ENCODE measurements at regions not wholly inside any gene's neighbourhood (a gene's known extent, or its start where the extent isn't known, plus 50 kb on each side); places are given as distances from the start of the nearest gene placed in this dataset.

DNA sequence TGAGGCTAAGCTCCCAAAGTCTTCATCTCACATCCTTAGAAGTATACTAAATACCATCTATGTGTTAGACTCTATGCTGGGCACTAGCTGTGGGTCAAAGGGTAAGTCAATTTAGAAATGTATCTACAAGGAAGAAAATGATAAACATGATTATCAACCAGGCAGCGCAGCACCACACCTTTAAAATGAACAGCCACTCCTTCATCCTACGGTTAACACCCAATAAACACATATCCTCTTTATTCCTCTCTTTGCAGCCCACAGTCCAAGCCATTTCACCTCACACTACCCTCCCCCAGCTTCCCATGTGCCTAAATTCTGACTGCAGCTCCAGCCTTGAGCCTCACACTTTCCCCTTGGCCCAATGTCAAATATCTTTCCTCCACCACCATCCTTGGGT is 362.6 kb downstream of the FGFR2 start:
- no peaks in the 10 kb centered on the region for H3K27me3 ChIP-seq (replicated peaks)
- H3K36me3 ChIP-seq, result no peaks in the 10 kb centered on the region
- H3K9me3 ChIP-seq (replicated peaks), result 0 out of 2 replicates have a peak, but pooled peaks cover 6% of the 10 kb centered on the region
- no peak overlapping the region for H3K4me3 ChIP-seq
- H3K4me1 ChIP-seq (replicated peaks), result no peaks in the 10 kb centered on the region
- no peak for DNase-seq (ENCODE audit: low read depth in 1 of 2, low spot score in 2 of 2)
- no peak overlapping the region for H3K27ac ChIP-seq

DNA sequence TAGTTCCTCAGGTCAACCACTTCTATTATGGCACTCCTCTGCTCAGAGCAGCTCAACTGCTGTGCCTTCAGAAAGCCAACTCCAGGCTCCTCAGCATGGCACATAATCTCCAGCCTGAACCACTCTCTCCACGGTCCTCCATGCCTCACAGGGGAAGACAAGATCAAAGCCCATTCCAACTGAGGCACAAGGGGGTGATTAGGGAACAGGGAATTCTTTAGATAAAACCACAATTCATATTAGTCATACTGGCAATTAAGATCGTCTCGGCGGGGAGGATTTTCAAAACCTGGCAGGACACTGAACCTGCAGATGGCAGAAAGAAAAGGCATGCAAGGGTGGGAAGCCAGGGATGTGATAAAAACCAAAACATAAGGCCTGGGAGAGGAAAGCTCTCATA is 361.6 kb downstream of the FGFR2 start:
- H3K27ac ChIP-seq, result no peak overlapping the region
- no peaks in the 10 kb centered on the region for H3K36me3 ChIP-seq
- no peaks in the 10 kb centered on the region for H3K4me1 ChIP-seq (replicated peaks)
- no peaks in the 10 kb centered on the region for H3K27me3 ChIP-seq (replicated peaks)
- no peak overlapping the region for H3K4me3 ChIP-seq
- 0 out of 2 replicates have a peak, but pooled peaks cover 8% of the 10 kb centered on the region for H3K9me3 ChIP-seq (replicated peaks)
- no peak for DNase-seq (ENCODE audit: low read depth in 1 of 2, low spot score in 2 of 2)

- Histone ChIP-seq H3K27ac (no peak overlapping the region), H3K4me3 (no peak overlapping the region), H3K9me3 (replicated peaks) (0 out of 2 replicates have a peak, but pooled peaks cover 8% of the 10 kb centered on the region), H3K4me1 (replicated peaks) (no peaks in the 10 kb centered on the region), H3K36me3 (no peaks in the 10 kb centered on the region), H3K27me3 (replicated peaks) (no peaks in the 10 kb centered on the region)
- DNase-seq (ENCODE audit: low read depth in 1 of 2, low spot score in 2 of 2), result no peak
Observed at GRCh38 chr10:121237718-121238117, 360.5 kb downstream of the FGFR2 start.

DNA sequence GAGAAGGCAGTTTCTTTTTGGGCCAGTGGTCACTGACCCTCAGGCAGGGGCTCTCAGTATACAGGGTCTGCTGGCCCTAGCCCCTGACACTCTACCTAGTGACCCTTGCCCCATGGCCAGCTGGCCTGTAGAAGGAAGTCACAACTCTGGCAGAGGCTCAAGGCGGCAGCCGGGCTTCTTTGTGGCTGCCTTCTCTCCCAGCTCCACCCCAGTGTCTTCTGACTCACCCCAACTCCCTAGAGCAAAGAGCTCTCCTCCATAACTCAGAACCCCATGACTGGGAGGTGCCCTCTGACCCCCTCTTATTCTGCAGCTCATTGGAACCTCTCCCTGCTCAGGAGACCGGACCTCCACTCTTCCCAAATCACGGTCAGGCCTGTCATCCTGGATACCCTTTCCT is 358.2 kb downstream of the FGFR2 start:
- H3K4me1 ChIP-seq (replicated peaks), result peaks cover 2% of the 10 kb centered on the region; the same call in 1 of the 2 replicates
- H3K36me3 ChIP-seq, result no peaks in the 10 kb centered on the region
- H3K27ac ChIP-seq, result no peak overlapping the region
- DNase-seq (ENCODE audit: low read depth in 1 of 2, low spot score in 2 of 2), result no peak
- H3K4me3 ChIP-seq, result no peak overlapping the region
- H3K9me3 ChIP-seq (replicated peaks), result 0 out of 2 replicates have a peak, but pooled peaks cover 13% of the 10 kb centered on the region
- no peaks in the 10 kb centered on the region for H3K27me3 ChIP-seq (replicated peaks)

DNA sequence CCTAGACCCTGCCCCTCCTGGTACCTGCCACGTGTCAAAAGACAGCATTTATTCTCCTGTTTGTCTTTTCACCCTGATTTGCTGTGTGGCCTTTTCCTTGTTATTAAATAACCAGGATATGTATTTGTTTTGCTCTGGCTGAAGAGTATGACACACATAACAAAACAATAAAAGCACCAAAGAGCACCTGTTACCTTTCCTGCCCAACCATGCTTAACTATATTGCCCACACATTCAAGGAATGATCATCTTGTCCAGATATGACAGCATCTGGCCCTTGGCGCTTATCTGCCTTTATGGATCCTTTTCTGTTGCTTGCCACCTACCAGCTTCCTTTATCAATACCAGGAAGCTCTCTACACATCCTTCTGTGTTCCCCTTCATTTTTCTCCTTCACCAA is 357.7 kb downstream of the FGFR2 start:
- DNase-seq (ENCODE audit: low read depth in 1 of 2, low spot score in 2 of 2), result no peak
- 0 out of 2 replicates have a peak, but pooled peaks cover 13% of the 10 kb centered on the region for H3K9me3 ChIP-seq (replicated peaks)
- no peaks in the 10 kb centered on the region for H3K36me3 ChIP-seq
- no peaks in the 10 kb centered on the region for H3K27me3 ChIP-seq (replicated peaks)
- peaks cover 8% of the 10 kb centered on the region; the same call in 1 of the 2 replicates for H3K4me1 ChIP-seq (replicated peaks)
- no peak overlapping the region for H3K4me3 ChIP-seq
- no peak overlapping the region for H3K27ac ChIP-seq

DNA sequence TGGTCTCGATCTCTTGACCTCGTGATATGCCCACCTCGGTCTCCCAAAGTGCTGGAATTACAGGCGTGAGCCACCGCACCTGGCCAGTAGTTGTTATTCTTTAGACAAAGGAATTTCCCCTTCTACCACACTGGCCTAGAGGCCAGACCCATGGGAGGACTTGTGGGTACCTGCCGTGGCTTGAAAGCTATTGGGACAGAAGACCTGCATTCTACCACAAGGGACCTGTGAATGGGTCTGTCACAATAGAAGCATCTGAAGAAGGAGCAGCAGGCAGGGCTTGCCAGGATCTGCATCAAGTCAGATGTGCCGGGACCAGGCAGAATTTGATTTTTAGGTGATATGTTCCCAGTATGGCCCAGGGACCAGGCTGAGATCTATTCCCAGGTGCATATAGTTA is 356.9 kb downstream of the FGFR2 start:
- DNase-seq (ENCODE audit: low read depth in 1 of 2, low spot score in 2 of 2), result no peak
- Histone ChIP-seq H3K9me3 (replicated peaks) (peaks cover 10% of the 10 kb centered on the region; the same call in 1 of the 2 replicates), H3K4me3 (no peak overlapping the region), H3K27ac (no peak overlapping the region), H3K36me3 (no peaks in the 10 kb centered on the region), H3K4me1 (replicated peaks) (peaks cover 8% of the 10 kb centered on the region; the same call in 1 of the 2 replicates), H3K27me3 (replicated peaks) (no peaks in the 10 kb centered on the region)

DNA sequence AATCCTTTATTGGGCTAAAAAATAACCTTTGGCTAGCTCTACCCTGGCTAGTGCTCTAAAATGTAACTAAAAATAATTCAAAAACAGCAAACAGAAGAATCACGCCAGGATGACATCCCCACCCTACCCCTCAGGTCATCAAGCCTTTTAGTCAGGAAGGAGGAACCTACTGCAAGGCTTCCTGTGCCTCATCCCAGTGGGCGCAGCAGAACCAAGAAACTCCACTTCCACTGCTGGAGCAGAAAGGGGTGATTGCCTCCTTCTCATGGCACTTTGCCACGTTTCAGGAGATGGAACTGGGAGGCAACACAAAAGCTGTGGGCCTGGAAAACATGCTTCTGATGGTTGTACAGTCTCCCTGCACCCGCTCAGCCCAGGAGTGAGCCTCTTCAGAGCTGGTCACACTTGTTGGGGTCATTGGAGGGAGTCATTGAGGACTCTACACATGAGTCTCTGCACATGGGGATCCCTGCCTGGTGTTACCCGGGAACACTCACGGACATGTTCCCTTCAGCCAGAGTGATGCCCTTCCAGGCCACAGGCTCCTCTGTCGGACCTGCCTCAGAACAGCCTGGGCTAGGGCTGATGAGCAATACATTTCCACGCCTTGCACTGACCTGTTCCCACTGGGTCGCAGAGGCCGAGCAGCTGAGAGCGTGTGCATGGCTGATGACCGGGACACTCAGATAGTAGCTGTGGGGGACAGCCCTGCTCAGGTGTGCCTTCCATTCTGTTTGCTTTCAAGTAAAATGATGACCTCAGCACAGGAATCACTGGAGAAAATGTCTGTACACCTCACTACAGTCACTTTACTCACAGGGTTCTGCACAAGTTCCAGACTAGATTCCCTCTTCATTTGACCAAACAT is 355.3 kb downstream of the FGFR2 start:
- no peak overlapping the region for H3K4me3 ChIP-seq
- DNase-seq (ENCODE audit: low read depth in 1 of 2, low spot score in 2 of 2), result no peak
- H3K4me1 ChIP-seq (replicated peaks), result peaks cover 8% of the 10 kb centered on the region; the same call in 1 of the 2 replicates
- peaks cover 7% of the 10 kb centered on the region; the same call in 1 of the 2 replicates for H3K9me3 ChIP-seq (replicated peaks)
- H3K27me3 ChIP-seq (replicated peaks), result no peaks in the 10 kb centered on the region
- H3K36me3 ChIP-seq, result no peaks in the 10 kb centered on the region
- H3K27ac ChIP-seq, result no peak overlapping the region

GRCh38 chr10:121243609-121244241 is 354.5 kb downstream of the FGFR2 start:
- Histone ChIP-seq H3K27ac (no peak overlapping the region), H3K27me3 (replicated peaks) (no peaks in the 10 kb centered on the region), H3K4me1 (replicated peaks) (peaks cover 8% of the 10 kb centered on the region; the same call in 1 of the 2 replicates), H3K9me3 (replicated peaks) (peaks cover 7% of the 10 kb centered on the region; the same call in 1 of the 2 replicates), H3K4me3 (no peak overlapping the region), H3K36me3 (no peaks in the 10 kb centered on the region)
- no peak for DNase-seq (ENCODE audit: low read depth in 1 of 2, low spot score in 2 of 2)

GRCh38 chr10:121244818-121245217 is 353.4 kb downstream of the FGFR2 start:
- DNase-seq (ENCODE audit: low read depth in 1 of 2, low spot score in 2 of 2), result peak; percentile 49
- H3K9me3 ChIP-seq (replicated peaks), result peaks cover 7% of the 10 kb centered on the region; the same call in 1 of the 2 replicates
- no peaks in the 10 kb centered on the region for H3K36me3 ChIP-seq
- peak overlapping the region; percentile 50; the same call in 1 of the 2 replicates for H3K27ac ChIP-seq
- H3K4me1 ChIP-seq (replicated peaks), result peaks cover 8% of the 10 kb centered on the region; the same call in 1 of the 2 replicates
- no peaks in the 10 kb centered on the region for H3K27me3 ChIP-seq (replicated peaks)
- no peak overlapping the region for H3K4me3 ChIP-seq

- no peak overlapping the region for H3K27ac ChIP-seq
- DNase-seq (ENCODE audit: low read depth in 1 of 2, low spot score in 2 of 2), result no peak
- H3K4me3 ChIP-seq, result no peak overlapping the region
- peaks cover 7% of the 10 kb centered on the region; the same call in 1 of the 2 replicates for H3K9me3 ChIP-seq (replicated peaks)
- no peaks in the 10 kb centered on the region for H3K36me3 ChIP-seq
- no peaks in the 10 kb centered on the region for H3K27me3 ChIP-seq (replicated peaks)
- H3K4me1 ChIP-seq (replicated peaks), result peaks cover 8% of the 10 kb centered on the region; the same call in 1 of the 2 replicates
Observed at GRCh38 chr10:121245754-121246153, 352.5 kb downstream of the FGFR2 start.

- H3K36me3 ChIP-seq, result no peaks in the 10 kb centered on the region
- no peaks in the 10 kb centered on the region for H3K27me3 ChIP-seq (replicated peaks)
- no peak overlapping the region for H3K27ac ChIP-seq
- peaks cover 8% of the 10 kb centered on the region; the same call in 1 of the 2 replicates for H3K4me1 ChIP-seq (replicated peaks)
- DNase-seq (ENCODE audit: low read depth in 1 of 2, low spot score in 2 of 2), result no peak
- no peak overlapping the region for H3K4me3 ChIP-seq
- H3K9me3 ChIP-seq (replicated peaks), result peaks cover 5% of the 10 kb centered on the region; the same call in 1 of the 2 replicates
Observed at GRCh38 chr10:121248266-121248665, 350.0 kb downstream of the FGFR2 start.

DNA sequence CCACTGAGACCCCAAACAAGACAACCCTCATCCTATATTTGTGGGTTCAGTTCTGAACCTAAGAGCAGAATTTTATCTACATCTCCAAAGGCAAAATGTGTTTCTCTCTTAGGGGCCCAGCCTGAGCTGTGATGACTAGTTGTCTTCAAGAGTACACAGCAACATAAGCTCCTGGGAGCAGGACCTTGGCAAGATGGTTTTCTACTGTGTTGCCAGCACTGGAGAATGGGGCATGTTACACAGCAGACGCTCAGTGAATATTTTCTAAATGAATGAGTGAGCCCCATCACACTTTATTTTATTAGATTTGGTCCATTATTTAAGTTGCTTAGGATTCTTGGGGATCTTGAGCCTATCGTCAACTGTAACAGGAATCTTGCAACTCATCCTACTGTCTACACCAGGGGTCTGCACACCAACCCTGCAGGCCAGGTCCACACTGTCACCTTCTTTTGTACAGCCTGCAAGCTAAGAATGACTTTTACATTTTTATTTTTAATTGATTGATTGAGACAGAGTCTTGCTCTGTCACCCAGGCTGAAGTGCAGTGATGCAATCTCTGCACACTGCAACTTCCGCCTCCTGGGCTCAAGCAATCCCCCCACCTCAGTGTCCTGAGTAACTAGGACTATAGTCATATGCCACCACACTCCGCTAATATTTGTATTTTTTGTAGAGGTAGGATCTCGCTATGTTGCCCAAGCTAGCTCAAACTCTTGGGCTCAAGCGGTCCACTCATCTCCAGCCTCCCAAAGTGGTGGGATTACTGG is 347.1 kb downstream of the FGFR2 start:
- Histone ChIP-seq H3K9me3 (replicated peaks) (no peaks in the 10 kb centered on the region; the same call in 1 of the 2 replicates), H3K4me3 (no peak overlapping the region), H3K36me3 (no peaks in the 10 kb centered on the region), H3K27me3 (replicated peaks) (no peaks in the 10 kb centered on the region), H3K27ac (no peak overlapping the region), H3K4me1 (replicated peaks) (no peaks in the 10 kb centered on the region)
- DNase-seq (ENCODE audit: low read depth in 1 of 2, low spot score in 2 of 2), result no peak

DNA sequence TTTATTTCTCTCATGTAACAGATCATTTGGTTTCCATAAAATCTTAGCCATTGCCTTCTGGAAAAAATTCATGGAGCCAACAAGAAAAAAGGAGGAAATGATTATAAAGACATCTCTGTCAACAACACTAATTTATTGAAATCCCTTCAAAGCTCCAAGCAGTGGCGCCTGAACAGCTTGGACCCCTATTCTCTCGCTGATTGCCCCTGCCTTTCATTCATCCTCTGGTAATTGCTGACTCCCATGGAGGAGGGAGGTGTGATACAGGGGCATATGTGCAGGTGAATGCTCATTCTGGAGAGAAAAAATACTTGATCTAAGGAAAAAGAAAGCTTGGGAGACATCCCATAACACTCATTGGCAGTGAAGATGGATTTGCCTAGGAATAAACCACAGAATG is 345.5 kb downstream of the FGFR2 start:
- Histone ChIP-seq H3K4me3 (no peak overlapping the region), H3K36me3 (no peaks in the 10 kb centered on the region), H3K27ac (no peak overlapping the region), H3K4me1 (replicated peaks) (no peaks in the 10 kb centered on the region), H3K27me3 (replicated peaks) (no peaks in the 10 kb centered on the region), H3K9me3 (replicated peaks) (no peaks in the 10 kb centered on the region)
- DNase-seq (ENCODE audit: low read depth in 1 of 2, low spot score in 2 of 2), result no peak

Measured in SJSA1 (cell line).